ENCODE measurements at regions not wholly inside any gene's neighbourhood (a gene's known extent, or its start where the extent isn't known, plus 50 kb on each side); places are given as distances from the start of the nearest gene placed in this dataset.

GRCh38 chr4:178311997-178312396 lies 869.8 kb upstream of the AGA start:
- no peak for DNase-seq

GRCh38 chr4:178314287-178314686 lies 872.0 kb upstream of the AGA start:
- DNase-seq: no peak

GRCh38 chr4:178316211-178316610 lies 874.0 kb upstream of the AGA start:
- no peak for DNase-seq

- no peak for DNase-seq
Observed at GRCh38 chr4:178320003-178320402, 877.8 kb upstream of the AGA start.

- DNase-seq: no peak
Observed at GRCh38 chr4:178322524-178323183, 880.4 kb upstream of the AGA start.

- DNase-seq: no peak
Observed at GRCh38 chr4:178329226-178329872, 887.1 kb upstream of the AGA start.

- no peak for DNase-seq
Observed at GRCh38 chr4:178333355-178333754, 891.1 kb upstream of the AGA start.

GRCh38 chr4:178339769-178340168 lies 897.5 kb upstream of the AGA start:
- DNase-seq: no peak

- no peak for DNase-seq
Observed at GRCh38 chr4:178340468-178340867, 898.2 kb upstream of the AGA start.

GRCh38 chr4:178344096-178344495 lies 901.9 kb upstream of the AGA start:
- DNase-seq: no peak

GRCh38 chr4:178347111-178347510 lies 904.9 kb upstream of the AGA start:
- DNase-seq: no peak

GRCh38 chr4:178349601-178350000 lies 907.4 kb upstream of the AGA start:
- DNase-seq: no peak

GRCh38 chr4:178351185-178351584 lies 908.9 kb upstream of the AGA start:
- no peak for DNase-seq

- DNase-seq: no peak
Observed at GRCh38 chr4:178356725-178357124, 914.5 kb upstream of the AGA start.

- DNase-seq: no peak
Observed at GRCh38 chr4:178385481-178385880, 943.2 kb upstream of the AGA start.

- no peak for DNase-seq
Observed at GRCh38 chr4:178387756-178388155, 945.5 kb upstream of the AGA start.

- no peak for DNase-seq
Observed at GRCh38 chr4:178395798-178396197, 953.6 kb upstream of the AGA start.

- DNase-seq: no peak
Observed at GRCh38 chr4:178412455-178412854, 970.2 kb upstream of the AGA start.

- no peak for DNase-seq
Observed at GRCh38 chr4:178414042-178414441, 971.8 kb upstream of the AGA start.

- DNase-seq: no peak
Observed at GRCh38 chr4:178414881-178415446, 972.7 kb upstream of the AGA start.

GRCh38 chr4:178415925-178416324 lies 973.7 kb upstream of the AGA start:
- DNase-seq: no peak

- DNase-seq: no peak
Observed at GRCh38 chr4:178423366-178423765, 981.1 kb upstream of the AGA start.

GRCh38 chr4:178426871-178427270 lies 984.6 kb upstream of the AGA start:
- no peak for DNase-seq

GRCh38 chr4:178427663-178428062 lies 985.4 kb upstream of the AGA start:
- DNase-seq: no peak
